ENCODE measurements at regions not wholly inside any gene's neighbourhood (a gene's known extent, or its start where the extent isn't known, plus 50 kb on each side); places are given as distances from the start of the nearest gene placed in this dataset.

- no peak for TF ChIP-seq CTCF (IDR thresholded peaks at IDR 0.05)
- TF ChIP-seq POLR2A (IDR thresholded peaks at IDR 0.05): no peak
Observed at GRCh38 chr4:164551713-164552040, 202.3 kb upstream of the SMIM31 start.
